ENCODE measurements at regions not wholly inside any gene's neighbourhood (a gene's known extent, or its start where the extent isn't known, plus 50 kb on each side); places are given as distances from the start of the nearest gene placed in this dataset.
A peak's percentile ranks its signal among the peaks of the same experiment; 100 is the strongest.
"Not testable (repeated sequence)": the region's sequence is repeated elsewhere in the genome, so short reads cannot be mapped to it uniquely, and the experiment has no call there.

DNA sequence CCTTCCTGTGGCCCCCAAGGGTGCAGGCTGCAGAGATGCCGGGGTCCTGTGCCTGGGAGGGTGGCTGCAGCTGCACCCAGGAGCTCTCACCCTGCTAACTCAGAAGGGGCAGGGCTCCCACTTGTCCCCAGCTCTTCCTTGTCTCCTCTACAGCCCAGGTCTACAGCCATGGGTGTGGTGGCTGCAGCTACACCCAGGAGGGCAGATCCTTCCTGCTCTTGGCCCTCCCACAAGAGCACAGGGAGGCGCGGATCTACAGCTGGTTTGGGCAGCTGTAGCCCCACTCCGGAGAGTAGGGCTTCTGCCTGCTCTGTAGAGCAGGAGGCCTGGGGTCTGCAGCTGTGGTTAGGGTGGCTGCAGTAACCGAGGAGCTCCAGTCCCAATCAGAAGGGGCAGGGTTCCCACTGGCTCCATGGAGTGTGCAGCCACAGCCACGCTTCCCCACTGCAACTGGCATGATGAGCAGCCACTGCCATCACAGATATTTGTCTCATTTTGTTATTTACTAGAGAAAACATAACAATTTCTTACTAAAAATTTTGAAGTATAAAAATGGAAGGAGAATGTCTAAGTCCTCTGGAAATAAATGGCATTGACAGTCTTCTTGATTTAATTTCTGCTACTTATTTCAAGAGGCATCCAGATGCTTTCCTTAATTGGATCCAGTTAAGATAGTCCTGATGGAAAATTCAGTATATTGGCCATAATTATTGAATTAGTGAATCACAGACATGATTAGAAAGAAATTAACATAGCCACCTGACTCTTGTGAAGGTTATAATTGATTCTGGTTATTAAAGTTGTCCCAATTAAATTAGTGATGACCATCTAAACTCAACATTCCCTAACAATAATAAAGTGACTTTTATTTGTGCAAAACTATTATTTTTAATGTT is 233.6 kb downstream of the KCNE4 start:
- DNase-seq (ENCODE audit: low spot score), result no peak

DNA sequence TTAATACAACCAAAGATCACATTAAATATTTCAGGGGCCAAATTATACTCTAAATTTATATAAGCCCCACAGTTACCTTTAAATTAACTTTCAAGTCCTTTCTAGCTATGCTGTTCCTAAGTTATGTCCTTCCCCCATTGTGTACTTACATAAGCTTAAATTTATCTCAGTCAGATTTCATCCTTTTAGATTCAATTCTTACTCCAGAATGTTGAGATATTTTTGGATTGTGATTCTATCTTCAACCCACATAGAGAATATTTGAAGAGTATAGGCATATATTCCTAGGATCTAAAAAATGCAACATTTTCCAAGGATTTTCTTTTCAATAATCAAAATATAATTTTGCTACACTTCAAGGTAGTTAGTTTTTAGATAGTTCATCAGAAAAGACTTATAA is 242.8 kb downstream of the KCNE4 start:
- DNase-seq (ENCODE audit: low spot score), result no peak

DNA sequence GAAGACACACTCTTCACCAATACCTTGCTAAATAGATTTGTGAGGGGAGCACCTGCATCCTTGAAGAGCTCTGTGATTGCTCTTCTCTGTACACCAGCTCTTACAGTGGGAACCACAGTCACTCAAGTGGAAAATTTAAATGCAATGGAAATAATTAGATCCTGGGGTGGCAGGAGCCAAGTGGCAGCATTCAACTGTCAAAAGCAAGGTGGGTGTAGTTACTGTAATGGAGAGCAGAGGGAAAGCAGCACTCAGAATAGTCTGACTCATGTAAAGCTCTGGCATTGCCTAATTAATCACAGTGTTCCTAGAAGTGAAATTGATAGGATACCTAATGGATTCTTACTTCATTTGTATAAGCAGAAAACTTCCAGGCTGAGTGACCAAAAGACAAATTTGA is 245.8 kb downstream of the KCNE4 start:
- DNase-seq (ENCODE audit: low spot score), result no peak

DNA sequence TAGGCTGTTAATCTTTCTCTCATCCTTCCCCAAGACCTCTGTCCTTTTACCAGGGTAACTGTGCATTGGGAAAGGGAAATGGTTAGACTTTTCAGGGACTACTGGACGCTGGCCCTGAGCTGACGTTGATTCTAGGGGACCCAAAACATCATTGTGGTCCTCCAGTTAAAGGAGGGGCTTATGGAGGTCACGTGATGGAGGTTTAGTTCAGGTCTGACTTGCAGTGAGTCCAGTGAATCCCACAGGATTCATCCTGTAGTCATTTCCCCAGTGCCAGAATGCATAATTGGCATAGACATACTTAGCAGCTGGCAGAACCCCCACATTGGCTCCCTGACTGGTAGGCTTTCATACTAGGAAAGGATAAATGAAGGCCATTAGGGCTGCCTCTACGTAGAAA is 246.3 kb downstream of the KCNE4 start:
- DNase-seq (ENCODE audit: low spot score), result not testable (repeated sequence)

DNA sequence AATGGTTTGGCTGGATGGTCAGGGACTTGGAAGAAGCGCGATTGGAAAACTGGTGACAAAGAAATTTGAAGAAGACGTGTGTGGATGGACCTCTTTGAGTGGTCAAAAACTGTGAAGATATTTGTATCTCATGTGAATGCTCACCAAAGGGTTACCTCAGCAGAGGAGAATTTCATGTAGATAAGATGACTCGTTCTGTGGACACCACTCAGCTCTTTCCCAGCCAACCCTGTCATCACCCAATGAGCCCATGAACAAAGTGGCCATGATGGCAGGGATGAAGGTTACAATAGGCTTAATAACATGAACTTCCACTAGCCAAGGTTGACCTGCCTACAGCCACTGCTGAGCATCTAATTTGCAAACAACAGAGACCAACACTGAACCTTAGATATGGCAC is 248.3 kb downstream of the KCNE4 start:
- DNase-seq (ENCODE audit: low spot score), result no peak

DNA sequence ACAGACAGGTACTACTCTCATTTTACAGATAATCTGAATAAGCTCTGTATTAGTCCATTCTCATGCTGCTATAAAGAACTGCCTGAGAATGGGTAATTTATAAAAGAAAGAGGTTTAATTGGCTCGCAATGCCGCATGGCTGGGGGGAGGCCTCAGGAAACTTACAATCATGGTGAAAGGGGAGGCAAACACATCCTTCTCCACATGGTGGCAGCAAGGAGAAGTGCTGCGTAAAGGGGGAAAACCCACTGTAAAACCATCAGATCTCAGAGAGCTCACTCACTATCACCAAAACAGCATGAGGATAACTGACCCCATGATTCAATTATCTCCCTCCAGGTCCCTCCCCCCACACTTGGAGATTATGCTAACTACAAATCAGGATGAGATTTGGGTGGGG is 254.4 kb downstream of the KCNE4 start:
- DNase-seq (ENCODE audit: low spot score), result peak; percentile 7

GRCh38 chr2:223311889-223312680 is 260.1 kb downstream of the KCNE4 start:
- DNase-seq (ENCODE audit: low spot score), result no peak

DNA sequence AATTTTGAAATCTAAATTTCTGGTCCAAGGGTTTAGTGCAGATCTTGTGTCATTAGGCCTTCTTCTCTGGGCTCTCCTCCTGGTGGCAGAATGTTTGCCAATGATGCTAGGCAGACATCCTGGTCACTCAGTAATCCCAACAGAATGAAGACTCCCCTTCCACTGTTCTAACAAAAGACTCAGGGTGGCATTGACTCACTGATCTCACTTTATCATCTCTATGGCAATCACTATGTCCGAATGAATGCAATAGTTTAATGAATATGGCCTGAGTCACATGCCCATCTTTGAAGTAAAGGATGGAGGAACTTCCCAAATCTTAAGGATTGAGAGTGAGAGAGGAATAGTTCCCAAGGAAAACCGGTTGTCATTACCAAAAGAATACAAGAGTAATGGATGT is 261.1 kb downstream of the KCNE4 start:
- no peak for DNase-seq (ENCODE audit: low spot score)

GRCh38 chr2:223314811-223315210 is 262.8 kb downstream of the KCNE4 start:
- no peak for DNase-seq (ENCODE audit: low spot score)

GRCh38 chr2:223315813-223316212 is 263.8 kb downstream of the KCNE4 start:
- DNase-seq (ENCODE audit: low spot score), result no peak

DNA sequence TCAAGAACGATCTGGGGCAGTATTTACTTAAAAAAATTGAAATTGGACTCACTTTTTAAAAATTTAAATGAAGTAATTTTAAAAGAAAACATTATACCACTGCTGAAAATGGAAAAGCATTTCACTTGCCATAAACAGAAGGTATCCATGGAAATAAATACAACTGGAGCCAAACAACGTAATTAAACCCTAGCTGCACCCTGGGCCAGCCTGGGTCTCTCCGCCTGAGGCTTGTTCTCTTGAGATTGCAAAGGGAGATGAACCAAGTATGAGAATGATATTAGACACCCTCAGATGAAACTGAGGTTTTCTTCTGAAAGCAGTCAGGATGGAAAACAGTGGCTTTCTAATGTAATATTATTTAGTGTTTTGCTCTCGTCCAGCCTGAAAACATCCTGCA is 264.4 kb downstream of the KCNE4 start:
- DNase-seq (ENCODE audit: low spot score), result no peak

- DNase-seq (ENCODE audit: low spot score), result no peak
These were observed 267.6 kb downstream of the KCNE4 start for GRCh38 chr2:223319601-223320000.

DNA sequence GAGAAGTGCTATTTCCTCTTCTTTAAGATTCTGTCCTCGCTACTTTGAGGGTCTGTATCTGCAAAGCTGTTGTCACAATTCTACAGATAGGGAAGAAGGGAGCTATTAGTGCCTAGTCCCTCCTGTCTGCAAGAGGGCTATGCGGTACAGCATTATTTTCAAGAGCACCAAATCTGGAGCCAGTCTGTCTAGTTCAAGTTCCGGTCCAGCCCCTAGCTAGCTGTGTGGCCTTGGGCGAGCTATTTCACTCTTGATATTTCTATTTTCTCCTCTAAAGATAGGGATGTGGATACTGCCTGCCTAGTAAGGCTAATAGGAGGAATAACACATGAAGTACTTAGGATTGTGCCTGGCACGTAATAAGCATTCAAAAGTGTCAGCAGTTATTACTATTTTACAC is 272.4 kb downstream of the KCNE4 start:
- DNase-seq (ENCODE audit: low spot score), result no peak

DNA sequence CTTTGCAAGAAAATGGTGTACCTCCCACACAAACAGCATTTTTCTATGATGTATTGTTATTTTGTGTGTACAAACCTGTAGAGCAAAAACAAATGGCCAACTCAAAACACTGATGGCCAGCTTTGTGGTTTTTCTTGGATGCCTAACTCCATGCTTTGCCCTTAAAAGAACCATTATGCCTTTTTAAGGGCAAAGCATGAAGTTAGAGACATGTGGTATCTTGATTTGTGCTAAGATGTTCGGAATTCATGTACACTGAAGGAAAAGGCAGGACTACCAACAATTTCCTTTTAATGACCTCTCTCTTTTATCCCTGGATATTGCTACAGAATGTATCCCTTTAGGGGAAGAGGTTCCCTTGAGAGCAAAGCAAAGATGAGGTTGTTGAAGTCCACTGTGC is 273.6 kb downstream of the SCG2 start:
- DNase-seq (ENCODE audit: low spot score), result no peak

DNA sequence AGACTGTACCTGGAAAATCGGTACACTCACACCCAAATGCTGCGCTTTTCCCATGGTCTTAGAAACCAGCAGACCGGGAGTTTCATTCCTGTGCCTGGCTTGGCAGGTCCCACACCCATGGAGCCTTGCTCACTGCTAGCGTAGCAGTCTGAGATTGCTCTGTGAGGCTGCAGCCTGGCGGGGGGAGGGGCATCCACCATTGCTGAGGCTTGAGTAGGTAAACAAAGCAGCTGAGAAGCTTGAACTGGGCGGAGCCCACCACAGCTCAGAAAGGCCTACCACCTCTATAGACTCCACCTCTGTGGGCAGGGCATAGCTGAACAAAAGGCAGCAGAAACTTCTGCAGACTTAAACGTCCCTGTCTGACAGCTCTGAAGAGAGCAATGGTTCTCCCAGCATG is 271.4 kb downstream of the SCG2 start:
- not testable (repeated sequence) for DNase-seq (ENCODE audit: low spot score)

- no peak for DNase-seq (ENCODE audit: low spot score)
These were observed 264.1 kb downstream of the SCG2 start for GRCh38 chr2:223338016-223338415.

DNA sequence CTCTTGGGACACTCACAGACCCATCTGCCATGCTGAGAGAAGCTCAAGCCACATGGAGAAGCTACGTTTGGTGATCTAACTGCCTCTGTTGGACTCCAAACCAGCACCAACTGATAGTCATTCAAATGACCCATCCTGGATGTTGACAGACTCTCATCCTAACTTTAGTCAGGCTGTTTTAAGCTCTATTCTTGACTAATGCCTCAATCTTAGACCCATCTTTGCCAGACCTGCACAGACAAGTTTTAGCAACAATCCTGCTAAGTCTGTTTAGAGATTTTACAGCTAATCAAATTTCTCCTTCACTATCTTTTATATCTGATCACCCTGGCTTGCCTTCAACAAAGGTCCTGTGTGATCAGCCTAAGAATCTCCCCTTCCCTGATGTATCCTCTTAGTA is 245.1 kb downstream of the SCG2 start:
- DNase-seq (ENCODE audit: low spot score), result no peak

GRCh38 chr2:223363085-223363484 is 239.1 kb downstream of the SCG2 start:
- no peak for DNase-seq (ENCODE audit: low spot score)

DNA sequence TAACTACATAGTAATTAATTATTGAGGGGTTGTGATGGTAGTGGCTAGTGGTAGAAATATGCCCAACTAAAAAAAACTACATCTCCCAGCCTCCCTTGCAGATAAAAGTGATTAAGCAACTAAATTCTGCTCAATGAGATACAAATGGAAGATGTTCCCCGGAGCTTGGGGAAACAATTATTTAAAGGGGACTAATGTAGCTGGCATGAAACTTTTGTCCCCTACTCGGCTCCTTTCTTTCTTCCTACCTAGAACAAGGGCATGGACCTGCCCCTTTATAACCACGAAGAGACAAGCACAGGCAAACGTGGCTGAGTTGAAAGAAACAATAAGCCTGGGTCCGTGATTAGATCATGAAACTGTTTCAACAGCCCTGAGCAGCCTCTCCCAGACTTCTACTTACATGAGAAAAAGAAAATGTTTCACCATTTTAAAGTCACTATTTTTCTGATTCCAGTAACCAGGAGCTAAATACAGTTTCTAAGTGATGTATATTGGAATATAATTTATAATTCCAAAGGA is 236.9 kb downstream of the SCG2 start:
- no peak for DNase-seq (ENCODE audit: low spot score)

DNA sequence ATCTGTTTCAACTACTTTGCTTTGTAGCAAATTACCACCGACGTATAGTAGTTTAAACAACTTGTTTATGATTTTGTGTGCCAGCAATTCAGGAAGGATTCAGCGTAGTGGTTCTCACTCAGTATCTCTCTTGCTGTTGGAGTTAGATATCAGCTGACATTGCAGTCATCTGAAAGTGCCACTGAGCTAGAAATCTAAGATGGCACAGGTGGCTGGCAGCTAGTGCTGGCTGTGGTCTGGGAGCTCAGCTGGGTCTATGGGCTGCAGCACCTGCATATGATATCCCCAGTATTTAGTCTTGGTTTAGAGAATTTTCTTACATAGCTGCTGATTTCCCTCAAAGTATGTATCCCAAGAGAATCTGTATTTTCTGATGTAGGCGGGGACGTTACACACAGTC is 235.6 kb downstream of the SCG2 start:
- DNase-seq (ENCODE audit: low spot score), result no peak

GRCh38 chr2:223368481-223368880 is 233.7 kb downstream of the SCG2 start:
- no peak for DNase-seq (ENCODE audit: low spot score)

DNA sequence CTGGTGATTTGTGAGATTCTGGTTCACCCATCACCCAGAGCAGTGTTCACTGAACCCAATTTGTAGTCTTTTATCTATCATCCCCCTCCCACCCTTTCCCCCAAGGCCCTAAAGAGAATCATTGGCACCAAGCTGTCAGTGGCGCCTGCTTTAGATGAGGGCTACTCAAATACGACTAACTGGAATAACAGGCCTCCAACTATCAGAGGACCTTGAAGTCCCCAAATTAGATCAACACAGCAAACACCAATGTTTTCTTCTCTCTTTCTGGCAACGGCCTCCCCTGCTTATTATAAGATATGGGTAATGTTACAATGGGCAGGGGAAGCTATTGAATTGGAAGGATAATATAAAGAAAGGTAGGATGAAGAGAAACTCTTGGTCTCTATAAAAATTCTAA is 232.3 kb downstream of the SCG2 start:
- DNase-seq (ENCODE audit: low spot score), result no peak

DNA sequence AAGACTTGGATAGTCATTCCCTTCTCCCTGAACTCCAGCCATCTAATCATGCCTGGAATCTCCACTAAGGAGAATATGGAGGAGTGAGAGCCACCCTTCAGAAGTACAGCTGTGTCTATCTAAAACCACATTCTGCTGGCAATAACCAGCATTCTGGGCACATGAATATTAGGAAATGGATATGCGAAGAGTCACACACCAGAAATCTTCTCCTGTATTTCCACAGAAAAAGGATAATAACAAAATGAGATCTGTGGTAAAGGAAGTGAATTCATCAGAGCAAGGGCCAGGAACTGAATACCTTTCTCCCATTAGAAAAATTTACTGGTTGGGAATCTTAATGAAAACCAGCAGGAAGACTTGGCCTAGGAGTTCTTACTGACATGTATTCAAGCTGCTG is 218.8 kb downstream of the SCG2 start:
- no peak for DNase-seq (ENCODE audit: low spot score)

Measured in AG08396 (cell line).